Activated naive CD8-positive, alpha-beta T cell treated with anti-CD3 and anti-CD28 coated beads for 36 hours (primary cell): ENCODE measurements at regions not wholly inside any gene's neighbourhood (a gene's known extent, or its start where the extent isn't known, plus 50 kb on each side); places are given as distances from the start of the nearest gene placed in this dataset.
"Not testable (repeated sequence)": the region's sequence is repeated elsewhere in the genome, so short reads cannot be mapped to it uniquely, and the experiment has no call there.

ENCODE experiments used
- DNase-seq: peaks from one replicate; pipeline ENCODE4 v3.0.0; 2021
- H3K27ac Mint-ChIP-seq: one replicate; pipeline ENCODE4 v1.8.0; 2022; ENCODE audit warnings: mild to moderate bottlenecking, moderate library complexity, mixed read lengths
- H3K27me3 Mint-ChIP-seq: one replicate; pipeline ENCODE4 v1.8.0; 2022; ENCODE audit warnings: mild to moderate bottlenecking, mixed read lengths
- H3K36me3 Mint-ChIP-seq: one replicate; pipeline ENCODE4 v1.8.0; 2021; ENCODE audit warnings: mild to moderate bottlenecking, mixed read lengths
- H3K4me1 Mint-ChIP-seq: one replicate; pipeline ENCODE4 v1.8.0; 2021; ENCODE audit warnings: mixed read lengths
- H3K4me3 Mint-ChIP-seq: one replicate; pipeline ENCODE4 v1.8.0; 2022; ENCODE audit warnings: mild to moderate bottlenecking, moderate library complexity, mixed read lengths
- H3K9me3 Mint-ChIP-seq: one replicate; pipeline ENCODE4 v1.8.0; 2022; ENCODE audit warnings: mixed read lengths

DNA sequence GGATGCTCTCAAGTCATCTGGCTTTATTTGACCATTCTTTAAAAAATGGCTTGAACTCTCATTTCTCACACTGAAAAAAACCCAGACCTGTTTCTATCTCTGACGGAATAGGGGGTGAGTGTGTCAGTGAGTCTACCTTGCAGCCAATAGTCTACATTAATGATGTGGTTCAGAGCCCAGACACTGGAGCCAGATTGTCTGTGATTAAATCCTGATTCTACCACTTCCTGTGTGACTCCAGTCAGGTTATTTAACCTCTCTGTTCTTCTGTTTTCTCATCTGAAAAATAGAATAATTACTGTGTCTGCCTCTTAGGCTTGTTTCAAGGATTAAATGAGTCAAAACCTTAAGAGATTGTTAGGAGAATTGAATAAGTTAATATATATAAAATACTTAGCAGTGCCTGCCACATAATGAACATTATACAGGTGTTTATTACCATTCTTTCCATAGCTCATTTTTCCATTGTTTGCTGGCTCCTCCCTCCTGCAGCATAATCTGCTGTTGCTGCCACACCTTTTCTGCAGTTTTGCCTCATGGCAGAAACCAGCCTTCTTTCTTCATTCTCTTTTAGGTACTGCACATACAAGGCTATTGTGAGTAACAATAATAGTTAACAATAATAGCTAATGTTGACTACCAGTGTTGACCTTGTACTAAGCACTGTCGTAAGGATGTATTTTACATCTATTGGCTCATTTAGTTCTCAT, 157.6 kb upstream of the IVNS1ABP start:
- peaks cover 6% of the 10 kb centered on the region for H3K4me1 Mint-ChIP-seq
- no peaks in the 10 kb centered on the region for H3K36me3 Mint-ChIP-seq

GRCh38 chr1:185473186-185473585, 156.1 kb upstream of the IVNS1ABP start:
- DNase-seq: no peak
- H3K4me3 Mint-ChIP-seq: no peak overlapping the region
- no peak overlapping the region for H3K27ac Mint-ChIP-seq
- H3K9me3 Mint-ChIP-seq: no peaks in the 10 kb centered on the region
- H3K27me3 Mint-ChIP-seq: no peaks in the 10 kb centered on the region
- peaks cover 6% of the 10 kb centered on the region for H3K4me1 Mint-ChIP-seq
- H3K36me3 Mint-ChIP-seq: no peaks in the 10 kb centered on the region

More for the DNA sequence above, 157.6 kb upstream of the IVNS1ABP start:
- no peaks in the 10 kb centered on the region for H3K9me3 Mint-ChIP-seq
- DNase-seq: no peak
- no peak overlapping the region for H3K27ac Mint-ChIP-seq
- no peaks in the 10 kb centered on the region for H3K27me3 Mint-ChIP-seq
- no peak overlapping the region for H3K4me3 Mint-ChIP-seq

DNA sequence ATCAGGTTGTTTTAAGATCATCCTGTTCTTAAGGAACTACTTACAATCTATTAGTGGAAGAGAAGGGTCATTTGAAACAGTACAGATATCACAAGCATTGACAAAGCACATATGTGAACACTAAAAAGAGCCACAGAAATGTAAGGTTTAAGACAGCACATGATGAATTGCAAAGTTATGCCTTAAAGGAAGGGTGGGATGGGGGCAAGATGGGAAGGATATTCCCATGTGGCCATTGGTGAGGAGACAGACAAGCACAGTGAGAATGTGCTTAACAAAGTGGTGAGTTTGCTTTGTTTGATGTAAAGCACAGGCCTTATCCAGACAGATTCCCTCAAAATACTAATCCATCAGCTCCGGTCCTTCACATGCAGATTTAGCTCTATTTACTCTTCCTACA, 151.6 kb upstream of the IVNS1ABP start:
- Mint-ChIP-seq H3K4me1 (no peaks in the 10 kb centered on the region), H3K27ac (no peak overlapping the region), H3K27me3 (no peaks in the 10 kb centered on the region), H3K9me3 (no peaks in the 10 kb centered on the region), H3K36me3 (no peaks in the 10 kb centered on the region), H3K4me3 (no peak overlapping the region)
- no peak for DNase-seq

DNA sequence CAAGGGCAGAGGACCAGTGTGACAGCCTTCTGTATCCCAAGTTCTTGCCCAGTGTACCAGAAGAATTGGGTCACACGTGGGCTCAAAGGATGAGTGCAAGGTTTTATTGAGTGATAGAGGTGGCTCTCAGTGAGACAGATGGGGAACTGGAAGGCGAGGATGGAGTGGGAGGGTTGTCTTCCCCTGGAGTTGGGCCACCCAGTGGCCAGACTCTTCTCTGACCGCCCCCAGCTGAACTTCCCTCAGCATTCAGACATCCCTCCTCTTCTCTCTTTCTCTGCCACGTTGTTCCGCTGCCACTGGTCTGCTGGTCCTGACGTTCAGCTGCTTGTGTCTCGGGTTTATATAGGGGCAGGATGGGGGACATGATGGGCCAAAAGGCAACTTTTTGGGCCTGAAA, 150.1 kb upstream of the IVNS1ABP start:
- Mint-ChIP-seq H3K36me3 (no peaks in the 10 kb centered on the region), H3K9me3 (no peaks in the 10 kb centered on the region), H3K27ac (no peak overlapping the region), H3K4me1 (no peaks in the 10 kb centered on the region), H3K27me3 (no peaks in the 10 kb centered on the region), H3K4me3 (no peak overlapping the region)
- no peak for DNase-seq

GRCh38 chr1:185464777-185465176, 147.7 kb upstream of the IVNS1ABP start:
- no peak overlapping the region for H3K4me3 Mint-ChIP-seq
- no peaks in the 10 kb centered on the region for H3K27me3 Mint-ChIP-seq

DNA sequence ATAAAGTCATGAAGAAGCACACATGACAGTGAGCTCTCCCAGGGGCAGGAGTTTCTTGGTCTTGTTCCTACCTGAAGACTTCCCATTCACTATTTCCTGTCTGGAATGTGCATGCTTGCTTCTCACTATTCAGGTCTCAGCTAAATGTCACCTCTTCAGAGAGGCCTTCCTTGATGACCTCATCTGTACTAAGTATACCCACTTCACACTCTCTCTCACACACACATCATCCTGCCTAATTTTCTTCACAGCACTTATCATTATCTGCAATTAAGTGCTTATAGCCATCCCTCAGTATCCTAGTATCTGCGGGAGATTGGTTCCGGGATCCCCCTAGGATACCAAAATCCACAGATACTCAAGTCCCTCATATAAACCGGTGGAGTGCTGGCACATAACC, 146.4 kb upstream of the IVNS1ABP start:
- no peak overlapping the region for H3K27ac Mint-ChIP-seq

More at GRCh38 chr1:185464777-185465176, 147.7 kb upstream of the IVNS1ABP start:
- DNase-seq: no peak
- Mint-ChIP-seq H3K9me3 (no peaks in the 10 kb centered on the region), H3K27ac (no peak overlapping the region), H3K4me1 (no peaks in the 10 kb centered on the region), H3K36me3 (no peaks in the 10 kb centered on the region)

DNA sequence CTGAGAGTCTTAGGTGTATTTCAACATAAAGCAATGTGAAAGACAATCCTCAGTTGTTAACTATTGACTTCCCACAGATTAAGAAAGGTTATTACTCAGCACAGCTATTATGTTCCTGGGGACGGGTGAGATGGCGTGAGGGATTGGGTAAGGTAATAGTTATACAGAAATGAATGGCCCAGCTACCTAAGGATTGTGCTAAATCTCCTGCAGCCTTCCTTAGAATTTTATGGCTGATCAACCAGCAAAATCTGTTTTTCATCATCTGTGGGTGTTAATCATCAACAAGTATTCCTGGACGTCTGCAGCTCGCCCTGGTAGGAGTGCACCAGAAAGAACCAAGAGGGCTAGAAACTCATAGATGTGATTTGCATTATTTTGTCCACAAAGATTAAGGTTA, 146.0 kb upstream of the IVNS1ABP start:
- Mint-ChIP-seq H3K27me3 (no peaks in the 10 kb centered on the region), H3K4me3 (no peak overlapping the region), H3K27ac (no peak overlapping the region), H3K9me3 (no peaks in the 10 kb centered on the region), H3K36me3 (no peaks in the 10 kb centered on the region), H3K4me1 (no peaks in the 10 kb centered on the region)
- DNase-seq: no peak

More for the DNA sequence above, 146.4 kb upstream of the IVNS1ABP start:
- Mint-ChIP-seq H3K4me1 (no peaks in the 10 kb centered on the region), H3K4me3 (no peak overlapping the region), H3K9me3 (no peaks in the 10 kb centered on the region), H3K27me3 (no peaks in the 10 kb centered on the region), H3K36me3 (no peaks in the 10 kb centered on the region)
- DNase-seq: no peak

DNA sequence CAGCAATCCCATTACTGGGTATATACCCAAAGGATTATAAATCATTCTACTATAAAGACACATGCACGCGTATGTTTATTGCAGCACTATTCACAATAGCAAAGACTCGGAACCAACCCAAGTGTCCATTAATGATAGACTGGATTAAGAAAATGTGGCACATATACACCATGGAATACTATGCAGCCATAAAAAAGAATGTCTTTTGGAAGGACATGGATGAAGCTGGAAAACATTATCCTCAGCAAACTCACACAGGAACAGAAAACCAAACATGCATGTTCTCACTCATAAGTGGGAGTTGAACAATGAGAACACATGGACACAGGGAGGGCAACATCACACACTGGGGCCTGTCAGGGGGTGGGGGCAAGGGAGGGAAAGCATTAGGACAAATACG, 143.7 kb upstream of the IVNS1ABP start:
- DNase-seq, H3K36me3 Mint-ChIP-seq, H3K27me3 Mint-ChIP-seq, H3K9me3 Mint-ChIP-seq, H3K4me1 Mint-ChIP-seq, H3K4me3 Mint-ChIP-seq, H3K27ac Mint-ChIP-seq: not testable (repeated sequence)

- DNase-seq: no peak
- Mint-ChIP-seq H3K36me3 (no peaks in the 10 kb centered on the region), H3K27ac (no peak overlapping the region), H3K4me1 (no peaks in the 10 kb centered on the region), H3K9me3 (no peaks in the 10 kb centered on the region), H3K4me3 (no peak overlapping the region), H3K27me3 (no peaks in the 10 kb centered on the region)
Measured at GRCh38 chr1:185459141-185459540, 142.1 kb upstream of the IVNS1ABP start.

DNA sequence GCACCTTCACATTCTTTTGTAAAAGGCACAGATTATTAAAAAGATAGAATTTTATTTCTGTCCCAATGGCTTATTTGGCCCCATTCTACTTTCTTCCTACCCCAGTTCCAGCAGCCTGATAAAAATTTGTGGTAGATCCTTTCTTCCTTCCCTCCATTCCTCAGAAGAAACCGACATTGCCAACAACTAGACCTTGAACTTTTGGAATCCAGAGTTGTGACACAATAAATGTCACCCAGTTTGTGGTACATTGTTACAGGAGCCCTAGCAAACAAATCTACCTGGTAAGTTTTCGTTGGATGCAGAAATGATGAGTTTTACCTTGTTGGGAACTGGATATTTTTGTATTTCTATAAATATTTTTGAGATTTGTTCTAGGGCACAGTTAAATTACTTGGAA, 141.6 kb upstream of the IVNS1ABP start:
- DNase-seq: no peak
- no peak overlapping the region for H3K4me3 Mint-ChIP-seq
- H3K36me3 Mint-ChIP-seq: no peaks in the 10 kb centered on the region
- H3K9me3 Mint-ChIP-seq: no peaks in the 10 kb centered on the region
- H3K27ac Mint-ChIP-seq: no peak overlapping the region
- H3K4me1 Mint-ChIP-seq: no peaks in the 10 kb centered on the region
- H3K27me3 Mint-ChIP-seq: no peaks in the 10 kb centered on the region

- Mint-ChIP-seq H3K27ac (no peak overlapping the region), H3K4me3 (no peak overlapping the region), H3K4me1 (no peaks in the 10 kb centered on the region), H3K36me3 (no peaks in the 10 kb centered on the region), H3K9me3 (peaks cover 5% of the 10 kb centered on the region), H3K27me3 (no peaks in the 10 kb centered on the region)
- DNase-seq: no peak
Measured at GRCh38 chr1:185453496-185454192, 136.6 kb upstream of the IVNS1ABP start.

GRCh38 chr1:185450917-185451316, 133.9 kb upstream of the IVNS1ABP start:
- H3K27me3 Mint-ChIP-seq: no peaks in the 10 kb centered on the region
- H3K36me3 Mint-ChIP-seq: no peaks in the 10 kb centered on the region
- H3K9me3 Mint-ChIP-seq: peaks cover 5% of the 10 kb centered on the region
- H3K4me1 Mint-ChIP-seq: peaks cover 6% of the 10 kb centered on the region
- no peak for DNase-seq
- no peak overlapping the region for H3K4me3 Mint-ChIP-seq
- no peak overlapping the region for H3K27ac Mint-ChIP-seq

DNA sequence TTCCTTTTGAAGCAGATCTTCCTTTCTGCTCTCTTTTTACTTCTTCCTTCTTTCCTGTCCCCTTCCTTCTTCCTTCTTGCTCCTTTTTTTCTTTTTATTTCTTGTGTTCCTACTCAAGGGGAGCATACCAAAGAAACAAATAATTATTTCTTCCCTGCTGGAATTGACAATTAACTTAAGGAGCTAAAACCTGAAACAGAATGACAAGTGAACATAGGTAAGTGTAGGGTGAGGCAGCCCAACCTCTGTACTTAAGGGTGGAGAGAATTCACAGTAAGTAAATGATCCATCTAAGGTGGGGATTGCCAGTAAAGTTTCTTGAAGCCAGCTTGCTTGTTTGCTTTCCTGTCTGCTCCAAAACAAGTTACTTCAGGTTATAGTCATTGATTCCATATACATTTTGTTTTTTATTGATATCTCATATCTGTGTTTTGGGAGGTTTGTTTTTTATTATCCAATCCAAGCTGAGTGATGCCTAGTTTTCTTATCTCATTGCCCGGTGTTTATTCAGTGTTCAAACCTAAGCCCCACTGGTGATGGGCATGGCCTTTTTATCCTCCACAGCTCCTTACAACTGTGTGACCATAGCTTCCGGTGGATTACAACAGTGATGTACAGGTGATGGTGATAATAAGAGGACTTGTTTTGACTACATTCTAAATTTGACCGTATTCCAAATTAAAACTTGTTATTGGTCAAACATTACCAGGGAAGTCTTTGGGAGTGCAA, 133.2 kb upstream of the IVNS1ABP start:
- Mint-ChIP-seq H3K9me3 (peaks cover 5% of the 10 kb centered on the region), H3K4me1 (peaks cover 6% of the 10 kb centered on the region), H3K4me3 (no peak overlapping the region), H3K36me3 (no peaks in the 10 kb centered on the region), H3K27ac (no peak overlapping the region), H3K27me3 (no peaks in the 10 kb centered on the region)
- DNase-seq: no peak

GRCh38 chr1:185449378-185450059, 132.5 kb upstream of the IVNS1ABP start:
- Mint-ChIP-seq H3K27me3 (no peaks in the 10 kb centered on the region), H3K27ac (no peak overlapping the region), H3K4me1 (peaks cover 6% of the 10 kb centered on the region), H3K4me3 (no peak overlapping the region), H3K9me3 (peaks cover 5% of the 10 kb centered on the region), H3K36me3 (no peaks in the 10 kb centered on the region)
- DNase-seq: no peak

DNA sequence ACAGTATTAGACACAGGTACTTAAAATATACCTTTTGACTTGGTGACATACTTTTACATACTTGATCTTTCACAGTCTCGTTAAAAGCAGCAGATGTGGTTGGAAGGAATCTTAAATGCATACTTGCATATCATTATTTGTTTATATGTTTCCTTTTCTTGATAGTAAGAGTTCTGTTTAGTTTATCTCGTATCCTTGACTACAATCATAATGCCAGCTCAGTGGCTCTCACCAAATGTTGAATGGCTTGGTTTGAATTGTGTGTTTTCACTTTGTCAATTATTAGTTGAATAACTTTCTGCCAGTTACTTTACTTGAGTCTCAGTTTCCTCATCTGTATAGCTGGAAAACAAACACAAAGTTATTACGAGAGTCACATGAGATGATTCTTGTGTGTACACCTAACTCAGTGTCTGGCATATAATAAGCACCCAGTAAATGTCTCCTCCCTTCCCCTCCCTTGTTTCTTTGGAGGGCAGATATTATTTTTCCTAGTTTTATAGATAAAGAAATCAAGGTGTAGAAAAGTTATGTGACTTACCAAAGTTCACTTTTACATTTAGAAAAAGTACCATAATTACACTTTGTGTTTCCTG, 131.6 kb upstream of the IVNS1ABP start:
- Mint-ChIP-seq H3K27ac (no peak overlapping the region), H3K36me3 (no peaks in the 10 kb centered on the region), H3K9me3 (peaks cover 5% of the 10 kb centered on the region), H3K4me3 (no peak overlapping the region), H3K4me1 (peaks cover 6% of the 10 kb centered on the region), H3K27me3 (no peaks in the 10 kb centered on the region)
- no peak for DNase-seq
